SIG-M5 treated with dmso at 0.1 percent for 504 hours (cell line): ENCODE measurements at regions not wholly inside any gene's neighbourhood (a gene's known extent, or its start where the extent isn't known, plus 50 kb on each side); places are given as distances from the start of the nearest gene placed in this dataset.

Source experiments
- DNase-seq: peaks from one replicate; lab custom pipeline; 2025; ENCODE audit not compliant: unreplicated experiment; lab: John Stamatoyannopoulos, UW

DNA sequence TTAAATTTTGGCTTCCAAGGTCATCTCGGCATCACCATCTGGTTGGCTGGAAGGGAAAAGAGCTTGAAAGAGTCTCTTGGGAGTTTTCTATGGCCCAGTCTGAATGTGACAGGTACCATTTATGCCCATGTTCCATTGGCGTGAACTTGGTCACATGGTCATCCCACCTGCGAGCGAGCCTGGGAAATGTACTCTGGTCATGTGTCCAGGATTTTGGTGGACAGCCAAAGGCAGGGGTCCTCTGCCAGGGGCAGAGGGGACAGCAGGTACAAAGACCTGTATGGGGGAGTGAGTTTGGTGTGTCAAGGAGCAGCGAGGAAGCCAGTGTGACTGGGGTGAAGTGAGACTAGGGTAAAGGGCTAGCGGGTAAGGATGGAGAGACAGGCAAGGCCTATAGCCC, 112.6 kb downstream of the CDC5L start:
- no peak for DNase-seq

DNA sequence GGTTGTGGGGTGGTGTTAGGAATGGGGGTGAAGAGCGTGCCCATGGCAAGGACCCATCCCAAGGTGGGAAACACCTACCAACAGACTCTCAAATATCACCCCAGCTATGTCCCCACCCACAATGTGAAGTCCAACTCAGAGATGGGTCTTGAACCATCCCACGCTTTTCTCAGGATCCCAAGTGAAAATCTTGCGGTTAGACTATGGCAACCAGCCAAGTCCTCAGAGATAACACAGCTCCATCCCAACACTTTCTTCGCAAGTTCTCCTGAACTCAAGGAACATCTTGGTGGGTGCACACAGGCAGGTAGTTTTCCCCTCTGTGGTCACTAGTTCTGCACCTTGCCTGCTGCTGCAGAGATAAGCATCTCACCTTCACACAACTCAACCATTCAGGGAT, 116.0 kb downstream of the CDC5L start:
- DNase-seq: no peak

DNA sequence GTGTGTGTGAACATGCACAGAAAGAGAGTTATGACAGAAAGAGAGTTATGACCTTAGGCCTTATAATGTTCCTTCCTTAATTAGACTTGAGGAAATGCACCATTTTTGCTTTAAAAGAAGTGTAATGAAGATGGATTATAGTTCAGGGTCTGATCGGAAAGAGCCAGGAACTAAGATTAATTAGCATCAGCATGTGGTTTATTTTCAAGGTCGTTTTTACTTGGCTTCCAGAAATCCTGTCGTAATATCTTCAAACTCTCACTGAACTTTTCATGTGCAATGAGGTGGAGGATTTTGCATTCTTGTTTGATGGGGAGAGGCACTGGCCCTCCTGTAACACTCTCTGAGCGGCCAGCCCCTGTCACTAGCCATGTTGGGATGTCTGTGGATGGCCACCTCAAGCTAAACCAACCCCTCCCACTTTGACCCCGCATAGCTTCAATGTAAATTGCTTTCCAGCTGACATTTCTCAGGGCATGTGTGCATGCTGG, 116.8 kb downstream of the CDC5L start:
- no peak for DNase-seq

DNA sequence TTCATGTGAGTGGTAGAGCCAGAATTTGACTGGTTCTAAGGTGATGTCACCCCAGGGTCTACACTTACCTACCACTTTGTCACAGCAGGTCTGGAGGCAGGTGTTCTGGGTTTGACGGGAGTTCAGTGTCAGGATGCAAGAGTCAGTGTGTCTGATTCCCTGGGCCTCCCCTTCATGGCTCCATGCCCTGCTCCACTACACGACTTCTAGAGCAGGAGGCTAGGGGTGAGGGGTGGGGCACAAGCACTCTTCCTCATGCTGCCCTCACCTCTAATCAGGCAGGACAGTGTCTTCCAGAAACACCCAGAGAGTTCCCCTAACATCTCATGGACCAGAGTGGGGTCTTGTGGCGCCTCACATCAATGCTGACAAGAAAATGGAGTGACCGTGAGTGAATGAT, 118.2 kb downstream of the CDC5L start:
- DNase-seq: no peak

GRCh38 chr6:44507014-44507413, 119.5 kb downstream of the CDC5L start:
- no peak for DNase-seq

GRCh38 chr6:44508646-44509045, 121.1 kb downstream of the CDC5L start:
- DNase-seq: no peak

GRCh38 chr6:44511126-44511525, 123.6 kb downstream of the CDC5L start:
- no peak for DNase-seq

- no peak for DNase-seq
Measured at GRCh38 chr6:44512868-44513741, 125.6 kb downstream of the CDC5L start.

- no peak for DNase-seq
Measured at GRCh38 chr6:44514085-44514484, 126.6 kb downstream of the CDC5L start.

- DNase-seq: no peak
Measured at GRCh38 chr6:44514576-44515193, 127.2 kb downstream of the CDC5L start.

DNA sequence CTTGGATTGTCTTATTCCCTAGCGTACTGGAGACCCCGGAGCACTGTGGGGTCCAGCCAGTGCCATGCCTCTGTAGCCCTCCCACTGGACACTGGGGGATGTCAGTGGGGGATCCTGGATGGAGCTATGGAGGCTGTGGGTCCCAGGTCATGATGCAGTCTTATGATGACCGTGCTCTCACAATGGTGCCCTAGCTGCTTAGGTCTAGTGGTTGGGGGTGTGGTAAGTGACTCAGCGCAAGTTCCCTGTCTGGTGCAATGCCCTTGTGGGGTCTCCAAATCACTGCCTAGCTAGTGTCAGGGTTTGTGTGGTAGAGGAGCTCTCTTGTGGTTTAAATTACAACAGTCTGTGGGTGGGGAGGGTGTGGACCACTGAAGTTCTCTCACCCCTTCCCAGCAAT, 135.4 kb downstream of the CDC5L start:
- DNase-seq: no peak

GRCh38 chr6:44524476-44525227, 137.1 kb downstream of the CDC5L start:
- no peak for DNase-seq

DNA sequence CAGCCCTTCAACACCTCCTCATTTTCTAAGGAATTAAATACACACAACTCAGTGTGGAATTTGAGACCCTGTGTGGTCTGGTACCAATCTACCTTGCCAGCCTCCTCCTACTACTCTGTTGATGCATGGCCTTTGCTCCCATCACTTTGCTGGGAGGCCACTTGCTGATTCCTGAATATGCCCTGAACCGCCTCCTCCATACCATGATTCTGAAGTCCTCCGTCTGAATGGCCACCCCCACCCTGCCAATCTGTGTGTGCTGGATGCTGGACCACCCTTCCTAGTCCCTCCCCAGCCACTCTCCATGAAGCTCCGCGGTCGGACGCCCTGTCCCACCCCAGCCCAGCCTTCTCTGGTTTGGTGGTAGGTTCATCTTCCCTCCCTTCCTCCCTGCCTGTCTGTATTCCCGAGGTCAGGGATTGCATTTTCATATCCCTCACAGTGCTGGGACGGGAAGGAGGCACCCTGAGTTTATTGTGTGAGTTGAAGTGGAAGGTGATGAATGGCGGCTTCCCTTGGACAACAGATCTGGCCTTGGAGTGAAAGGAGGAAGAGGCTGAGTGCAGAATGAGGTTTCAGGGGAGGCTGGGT, 138.3 kb downstream of the CDC5L start:
- DNase-seq: no peak

DNA sequence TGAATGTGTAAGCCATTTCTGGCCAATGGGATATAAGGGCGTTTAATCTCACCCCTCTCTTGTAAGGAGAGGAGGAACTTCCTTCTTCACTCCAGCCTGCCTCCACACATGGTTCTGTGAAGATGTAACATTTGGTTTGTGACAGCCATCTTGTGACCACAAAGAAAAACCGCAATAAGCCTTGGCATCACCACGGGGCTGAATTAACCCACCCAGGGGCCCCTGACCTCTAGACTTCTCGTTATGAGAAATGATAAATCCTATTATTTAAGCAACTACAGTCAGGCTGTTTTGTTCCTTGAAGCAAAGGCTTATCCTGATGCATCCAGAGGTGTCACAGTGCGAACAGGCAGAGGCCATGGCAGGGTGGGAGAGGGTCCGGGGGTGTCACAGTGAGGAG, 139.7 kb downstream of the CDC5L start:
- DNase-seq: peak; percentile 60

- DNase-seq: no peak
Measured at GRCh38 chr6:44527583-44528369, 140.3 kb downstream of the CDC5L start.

GRCh38 chr6:44528370-44528644, 140.8 kb downstream of the CDC5L start:
- no peak for DNase-seq

GRCh38 chr6:44528716-44529115, 141.2 kb downstream of the CDC5L start:
- no peak for DNase-seq

GRCh38 chr6:44529146-44529905, 141.8 kb downstream of the CDC5L start:
- no peak for DNase-seq

DNA sequence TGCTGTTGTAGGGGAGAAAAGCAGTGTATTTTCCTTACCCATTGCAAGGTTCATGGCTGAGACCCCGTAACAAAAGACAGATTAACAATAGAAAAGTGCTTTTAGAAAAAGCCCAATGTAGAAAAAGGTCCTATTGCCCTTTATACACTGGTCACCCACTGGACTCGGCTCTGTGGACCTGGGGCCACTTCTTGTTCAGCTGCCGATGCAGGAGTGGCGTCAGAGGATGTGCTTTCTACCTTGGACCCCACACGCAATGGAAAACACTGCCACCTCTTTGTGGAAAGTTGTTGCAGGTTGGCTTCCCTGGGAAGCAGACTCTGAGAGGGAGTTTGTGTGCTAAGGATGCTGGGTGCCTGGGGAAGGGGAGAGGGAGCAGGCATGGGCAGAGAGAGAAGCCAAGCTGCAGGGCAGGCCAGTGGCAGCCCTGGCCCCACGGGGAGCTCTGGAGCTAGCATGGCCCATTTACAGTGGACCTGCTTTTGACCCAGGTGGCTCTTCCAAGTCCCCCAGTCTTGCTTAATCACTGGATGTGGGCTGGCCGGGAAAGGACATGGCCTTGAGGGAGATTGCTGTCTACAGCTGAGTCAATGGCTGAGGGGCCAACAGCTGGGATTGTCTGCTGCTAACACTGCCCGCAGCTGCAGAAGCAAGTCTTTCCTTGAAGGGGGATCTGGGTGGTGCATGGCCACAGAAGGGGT, 142.9 kb downstream of the CDC5L start:
- no peak for DNase-seq

DNA sequence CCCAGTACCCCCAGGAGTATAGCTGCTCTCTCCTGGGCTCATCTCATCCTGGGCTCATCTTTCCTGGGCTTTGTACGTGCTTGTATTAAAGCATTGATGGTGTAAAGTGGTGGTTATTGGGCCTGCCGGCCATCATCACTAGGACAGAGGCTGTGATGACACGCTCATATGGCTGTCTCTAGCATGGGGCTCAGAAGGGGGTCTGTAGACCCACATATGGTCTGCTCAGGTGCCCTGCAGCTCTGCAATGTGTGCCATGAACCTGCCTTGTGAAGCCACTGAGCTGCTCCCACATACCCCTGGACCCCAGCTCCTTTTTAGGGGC, 143.4 kb downstream of the CDC5L start:
- no peak for DNase-seq
